Right renal pelvis (tissue), 4 donors: ENCODE measurements at regions not wholly inside any gene's neighbourhood (a gene's known extent, or its start where the extent isn't known, plus 50 kb on each side); places are given as distances from the start of the nearest gene placed in this dataset.
"Not testable (repeated sequence)": the region's sequence is repeated elsewhere in the genome, so short reads cannot be mapped to it uniquely, and the experiment has no call there.

Experiments
- DNase-seq, 4 donors: peaks; one replicate each; pipeline ENCODE4 v3.0.0-alpha.2; 2013; ENCODE audit warnings: low read depth in 4 of 4, low spot score in 3 of 4, missing footprints in 1 of 4

- no peak for DNase-seq
Observed at GRCh38 chr7:127530148-127530547, 55.2 kb downstream of the GCC1 start.

GRCh38 chr7:127527561-127527960 lies 57.8 kb downstream of the GCC1 start:
- no peak for DNase-seq

GRCh38 chr7:127525866-127526480 lies 59.4 kb downstream of the GCC1 start:
- no peak for DNase-seq

- DNase-seq, result no peak
Observed at GRCh38 chr7:127516320-127516719, 69.1 kb downstream of the GCC1 start.

GRCh38 chr7:127514499-127514898 lies 70.9 kb downstream of the GCC1 start:
- DNase-seq, result peak in 3 of 4 donors; percentile 5 to 14 (median 9)

GRCh38 chr7:127513311-127513710 lies 72.1 kb downstream of the GCC1 start:
- no peak for DNase-seq

- DNase-seq, result no peak
Observed at GRCh38 chr7:127512663-127513062, 72.7 kb downstream of the GCC1 start.

GRCh38 chr7:127504715-127505114 lies 80.7 kb downstream of the GCC1 start:
- no peak for DNase-seq

GRCh38 chr7:127501817-127502216 lies 83.6 kb downstream of the GCC1 start:
- DNase-seq, result no peak

GRCh38 chr7:127487381-127487780 lies 94.9 kb upstream of the ZNF800 start:
- no peak for DNase-seq

- no peak for DNase-seq
Observed at GRCh38 chr7:127486654-127487053, 94.1 kb upstream of the ZNF800 start.

GRCh38 chr7:127485482-127485881 lies 93.0 kb upstream of the ZNF800 start:
- DNase-seq, result no peak

GRCh38 chr7:127484954-127485353 lies 92.4 kb upstream of the ZNF800 start:
- no peak for DNase-seq

- no peak for DNase-seq
Observed at GRCh38 chr7:127478461-127478860, 86.0 kb upstream of the ZNF800 start.

- DNase-seq, result no peak
Observed at GRCh38 chr7:127478024-127478355, 85.5 kb upstream of the ZNF800 start.

GRCh38 chr7:127477295-127478023 lies 85.0 kb upstream of the ZNF800 start:
- DNase-seq, result peak in 1 of 4 donors; percentile 1

GRCh38 chr7:127476618-127477017 lies 84.1 kb upstream of the ZNF800 start:
- DNase-seq, result no peak

- no peak for DNase-seq
Observed at GRCh38 chr7:127474457-127474856, 81.9 kb upstream of the ZNF800 start.

- no peak for DNase-seq
Observed at GRCh38 chr7:127473409-127473808, 80.9 kb upstream of the ZNF800 start.

GRCh38 chr7:127460077-127460476 lies 67.6 kb upstream of the ZNF800 start:
- DNase-seq, result no peak

GRCh38 chr7:127451258-127451657 lies 58.8 kb upstream of the ZNF800 start:
- DNase-seq, result not testable (repeated sequence)

GRCh38 chr7:127448566-127448965 lies 56.1 kb upstream of the ZNF800 start:
- no peak for DNase-seq
